Lower leg skin (tissue), 4 donors: ENCODE measurements at regions not wholly inside any gene's neighbourhood (a gene's known extent, or its start where the extent isn't known, plus 50 kb on each side); places are given as distances from the start of the nearest gene placed in this dataset.
A peak's percentile ranks its signal among the peaks of the same experiment; 100 is the strongest.

Experiments
- DNase-seq, 2 donors: peaks; one replicate each; pipeline ENCODE4 v3.0.0-alpha.2; 2019; ENCODE audit warnings: low spot score in 2 of 2
- H3K4me3 ChIP-seq: fragments of 200-600 bp; sonication (generic); 2 replicates; pipeline ENCODE4 v1.5.1; 2017; ENCODE audit warnings: mild to moderate bottlenecking, low read depth; ENCODE audit not compliant: poor library complexity, severe bottlenecking
- CTCF ChIP-seq, 3 donors: fragments of 450-650 bp; IDR thresholded peaks; one replicate each; pipeline ENCODE4 v1.5.1; 2016; ENCODE audit warnings: antibody characterized with exemption in 3 of 3, mild to moderate bottlenecking in 3 of 3, moderate library complexity in 2 of 3
- POLR2A ChIP-seq, 2 donors: fragments of 450-650 bp; IDR thresholded peaks; one replicate each; pipeline ENCODE4 v1.6.1; 2016 to 2017; ENCODE audit warnings: antibody characterized with exemption in 2 of 2, mild to moderate bottlenecking in 1 of 2, moderate library complexity in 1 of 2
- WGBS, 2 donors: methylation state at CpG; one replicate each; pipeline ENCODE4 v1.1.5; 2018; 5-methylcytosine and 5-hydroxymethylcytosine counted together
- intact Hi-C: fragments of 100-400 bp; cut with DNase I; formaldehyde crosslinking; loops from one replicate; pipeline ENCODE4 v1.15.0; 2023; ENCODE audit warnings: low total_unique reads

GRCh38 chr12:130258863-130259262 is 78.8 kb upstream of the PIWIL1 start:
- intact Hi-C loops = no loop called here
- 68 to 80% methylated on average over 10 of the region's 10 CpGs for WGBS, 2 donors
- H3K4me3 ChIP-seq = no peak overlapping the region
- peak in 1 of 2 donors; percentile 56 for DNase-seq
- TF ChIP-seq CTCF (IDR thresholded peaks at IDR 0.05) = no peak
- no peak for TF ChIP-seq POLR2A (IDR thresholded peaks at IDR 0.05)

- DNase-seq = peak in 1 of 2 donors; percentile 40
- WGBS, 2 donors = 89 to 91% methylated on average over 5 of the region's 5 CpGs
- H3K4me3 ChIP-seq = no peak overlapping the region
- no peak for TF ChIP-seq POLR2A (IDR thresholded peaks at IDR 0.05)
- TF ChIP-seq CTCF (IDR thresholded peaks at IDR 0.05) = no peak
- intact Hi-C loops = loop anchor here (10.0 kb wide), 1 partner anchor 218 kb away; no protein-coding TSS in a partner anchor
Measured at GRCh38 chr12:130263025-130263424, 74.7 kb upstream of the PIWIL1 start.

GRCh38 chr12:130263996-130264395 is 73.7 kb upstream of the PIWIL1 start:
- intact Hi-C loops = loop anchor here (10.0 kb wide), 1 partner anchor 219 kb away; no protein-coding TSS in a partner anchor
- TF ChIP-seq POLR2A (IDR thresholded peaks at IDR 0.05) (no peak), CTCF (IDR thresholded peaks at IDR 0.05) (no peak)
- peak in 1 of 2 donors; percentile 74 for DNase-seq
- WGBS, 2 donors = 84 to 87% methylated on average over 7 of the region's 7 CpGs
- H3K4me3 ChIP-seq = no peak overlapping the region

GRCh38 chr12:130266751-130267150 is 70.9 kb upstream of the PIWIL1 start:
- WGBS, 2 donors = 33 to 46% methylated on average over 11 of the region's 11 CpGs
- DNase-seq = peak; percentile 34 to 85
- intact Hi-C loops = loop anchor here (10.0 kb wide), 1 partner anchor 222 kb away; no protein-coding TSS in a partner anchor
- TF ChIP-seq POLR2A (IDR thresholded peaks at IDR 0.05) (no peak), CTCF (IDR thresholded peaks at IDR 0.05) (no peak)
- H3K4me3 ChIP-seq = no peak overlapping the region

GRCh38 chr12:130280231-130280630 is 57.5 kb upstream of the PIWIL1 start:
- TF ChIP-seq CTCF (IDR thresholded peaks at IDR 0.05) (no peak), POLR2A (IDR thresholded peaks at IDR 0.05) (no peak)
- no peak overlapping the region for H3K4me3 ChIP-seq
- WGBS, 2 donors = 39 to 47% methylated on average over 9 of the region's 9 CpGs
- no peak for DNase-seq
- intact Hi-C loops = loop anchor here (5.0 kb wide), 1 partner anchor 52 kb away; no protein-coding TSS in a partner anchor

GRCh38 chr12:130280742-130281141 is 56.9 kb upstream of the PIWIL1 start:
- intact Hi-C loops = loop anchor here (5.0 kb wide), 1 partner anchor 52 kb away; no protein-coding TSS in a partner anchor
- H3K4me3 ChIP-seq = no peak overlapping the region
- no peak for TF ChIP-seq CTCF (IDR thresholded peaks at IDR 0.05)
- no peak for TF ChIP-seq POLR2A (IDR thresholded peaks at IDR 0.05)
- DNase-seq = no peak
- WGBS, 2 donors = 51 to 70% methylated on average over 11 of the region's 11 CpGs
